ENCODE measurements at regions not wholly inside any gene's neighbourhood (a gene's known extent, or its start where the extent isn't known, plus 50 kb on each side); places are given as distances from the start of the nearest gene placed in this dataset.
"Not testable (repeated sequence)": the region's sequence is repeated elsewhere in the genome, so short reads cannot be mapped to it uniquely, and the experiment has no call there.

DNA sequence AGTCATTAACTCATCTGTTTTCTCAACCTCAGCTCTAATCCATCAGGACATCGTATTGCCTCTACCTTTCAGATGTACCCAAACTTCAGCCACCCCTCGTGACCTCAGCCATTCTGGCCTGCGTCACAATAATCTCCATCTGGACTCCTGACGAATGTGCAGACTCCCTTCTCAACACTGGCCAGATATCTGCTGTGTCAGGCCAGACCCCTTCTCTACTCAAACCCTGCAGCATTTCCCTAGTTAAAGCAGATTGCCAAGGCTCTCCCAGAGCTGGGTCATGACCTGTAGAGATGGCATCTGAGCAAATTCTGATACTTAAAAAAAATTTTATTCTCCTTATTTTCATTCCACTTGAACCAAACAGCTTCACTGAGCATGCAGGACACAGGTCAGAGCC lies 69.5 kb upstream of the TMEM18 start:
- H3K9me2 ChIP-seq (replicated peaks; ENCODE audit: insufficient read depth): no peaks in the 10 kb centered on the region
- DNase-seq (ENCODE audit: low spot score): no peak
- H3K4me2 ChIP-seq: no peak overlapping the region
- no peaks in the 10 kb centered on the region for H3K27me3 ChIP-seq
- no peak overlapping the region for H3K4me3 ChIP-seq
- no peak overlapping the region for H2AFZ ChIP-seq
- H3K27ac ChIP-seq: no peak overlapping the region
- WGBS (ENCODE audit: low lambda C conversion rate, missing lambda C conversion rate): 55% methylated on average over 4 of the region's 4 CpGs
- TF ChIP-seq CTCF (IDR thresholded peaks at IDR 0.05; ENCODE audit: poor library complexity) (no peak), EZH2 (IDR thresholded peaks at IDR 0.05; ENCODE audit: borderline replicate concordance) (no peak), EZH2phosphoT487 (IDR thresholded peaks at IDR 0.05; ENCODE audit: low read depth, severe bottlenecking, unreplicated experiment) (no peak)
- H4K20me1 ChIP-seq (ENCODE audit: insufficient read depth, poor library complexity, severe bottlenecking): no peaks in the 10 kb centered on the region
- no peaks in the 10 kb centered on the region for H3K36me3 ChIP-seq (replicated peaks; ENCODE audit: insufficient read depth, low read depth)
- no peaks in the 10 kb centered on the region for H3K79me2 ChIP-seq
- no peaks in the 10 kb centered on the region for H3K9me3 ChIP-seq (ENCODE audit: low read depth)
- peaks cover 2% of the 10 kb centered on the region for H3K4me1 ChIP-seq (ENCODE audit: insufficient read depth)

DNA sequence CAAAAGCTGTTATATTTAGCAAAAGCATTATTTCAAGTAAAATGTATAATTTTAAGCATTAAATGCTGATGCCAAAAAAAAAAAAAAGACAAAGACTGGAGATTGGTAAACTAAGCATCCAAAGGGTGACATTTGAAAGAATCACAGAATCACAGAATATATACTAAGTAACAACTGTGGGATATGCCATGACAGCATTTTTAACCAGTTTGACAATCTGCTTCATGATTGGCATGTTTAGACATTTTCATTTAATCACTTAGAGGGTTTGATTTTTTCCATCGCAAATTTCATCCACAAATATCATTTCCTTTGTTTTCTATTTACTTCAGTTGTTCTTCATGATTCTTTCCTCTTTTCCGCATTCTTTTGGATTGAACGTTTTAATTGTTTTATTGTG lies 66.9 kb upstream of the TMEM18 start:
- no peak for DNase-seq (ENCODE audit: low spot score)
- Histone ChIP-seq H3K27me3 (no peaks in the 10 kb centered on the region), H3K36me3 (replicated peaks; ENCODE audit: insufficient read depth, low read depth) (no peaks in the 10 kb centered on the region), H4K20me1 (ENCODE audit: insufficient read depth, poor library complexity, severe bottlenecking) (no peaks in the 10 kb centered on the region), H3K79me2 (no peaks in the 10 kb centered on the region), H3K4me1 (ENCODE audit: insufficient read depth) (peaks cover 11% of the 10 kb centered on the region), H3K9me3 (ENCODE audit: low read depth) (no peaks in the 10 kb centered on the region), H3K4me2 (no peak overlapping the region), H2AFZ (no peak overlapping the region), H3K4me3 (no peak overlapping the region), H3K27ac (no peak overlapping the region), H3K9me2 (replicated peaks; ENCODE audit: insufficient read depth) (no peaks in the 10 kb centered on the region)
- 80% methylated on average over 3 of the region's 3 CpGs for WGBS (ENCODE audit: low lambda C conversion rate, missing lambda C conversion rate)
- TF ChIP-seq EZH2phosphoT487 (IDR thresholded peaks at IDR 0.05; ENCODE audit: low read depth, severe bottlenecking, unreplicated experiment) (no peak), EZH2 (IDR thresholded peaks at IDR 0.05; ENCODE audit: borderline replicate concordance) (no peak), CTCF (IDR thresholded peaks at IDR 0.05; ENCODE audit: poor library complexity) (no peak)

- Histone ChIP-seq H2AFZ (no peak overlapping the region), H3K9me2 (replicated peaks; ENCODE audit: insufficient read depth) (no peaks in the 10 kb centered on the region), H3K4me1 (ENCODE audit: insufficient read depth) (peaks cover 11% of the 10 kb centered on the region), H4K20me1 (ENCODE audit: insufficient read depth, poor library complexity, severe bottlenecking) (no peaks in the 10 kb centered on the region), H3K79me2 (no peaks in the 10 kb centered on the region), H3K4me3 (no peak overlapping the region), H3K27ac (no peak overlapping the region), H3K9me3 (ENCODE audit: low read depth) (no peaks in the 10 kb centered on the region), H3K27me3 (no peaks in the 10 kb centered on the region), H3K4me2 (peak overlapping the region; percentile 90), H3K36me3 (replicated peaks; ENCODE audit: insufficient read depth, low read depth) (no peaks in the 10 kb centered on the region)
- DNase-seq (ENCODE audit: low spot score): no peak
- 89% methylated on average over 9 of the region's 9 CpGs for WGBS (ENCODE audit: low lambda C conversion rate, missing lambda C conversion rate)
- no peak for TF ChIP-seq EZH2 (IDR thresholded peaks at IDR 0.05; ENCODE audit: borderline replicate concordance)
- no peak for TF ChIP-seq EZH2phosphoT487 (IDR thresholded peaks at IDR 0.05; ENCODE audit: low read depth, severe bottlenecking, unreplicated experiment)
- no peak for TF ChIP-seq CTCF (IDR thresholded peaks at IDR 0.05; ENCODE audit: poor library complexity)
Observed at GRCh38 chr2:742221-742620, 65.0 kb upstream of the TMEM18 start.

- 19% methylated on average over 3 of the region's 3 CpGs for WGBS (ENCODE audit: low lambda C conversion rate, missing lambda C conversion rate)
- peak overlapping the region; percentile 73 for H2AFZ ChIP-seq
- DNase-seq (ENCODE audit: low spot score): no peak
- H3K79me2 ChIP-seq: no peaks in the 10 kb centered on the region
- no peaks in the 10 kb centered on the region for H3K27me3 ChIP-seq
- H3K4me3 ChIP-seq: peak overlapping the region; percentile 35
- no peaks in the 10 kb centered on the region for H3K9me3 ChIP-seq (ENCODE audit: low read depth)
- no peak for TF ChIP-seq EZH2phosphoT487 (IDR thresholded peaks at IDR 0.05; ENCODE audit: low read depth, severe bottlenecking, unreplicated experiment)
- no peak for TF ChIP-seq CTCF (IDR thresholded peaks at IDR 0.05; ENCODE audit: poor library complexity)
- TF ChIP-seq EZH2 (IDR thresholded peaks at IDR 0.05; ENCODE audit: borderline replicate concordance): no peak
- peaks cover 11% of the 10 kb centered on the region for H3K4me1 ChIP-seq (ENCODE audit: insufficient read depth)
- no peaks in the 10 kb centered on the region for H3K9me2 ChIP-seq (replicated peaks; ENCODE audit: insufficient read depth)
- H3K4me2 ChIP-seq: peak overlapping the region; percentile 90
- H4K20me1 ChIP-seq (ENCODE audit: insufficient read depth, poor library complexity, severe bottlenecking): no peaks in the 10 kb centered on the region
- peak overlapping the region; percentile 77 for H3K27ac ChIP-seq
- H3K36me3 ChIP-seq (replicated peaks; ENCODE audit: insufficient read depth, low read depth): no peaks in the 10 kb centered on the region
Observed at GRCh38 chr2:741195-741496, 63.9 kb upstream of the TMEM18 start.

GRCh38 chr2:740322-741194 lies 63.4 kb upstream of the TMEM18 start:
- not testable (repeated sequence) for H3K9me2 ChIP-seq (replicated peaks; ENCODE audit: insufficient read depth); H3K27me3 ChIP-seq; H3K79me2 ChIP-seq; H3K9me3 ChIP-seq (ENCODE audit: low read depth); H4K20me1 ChIP-seq (ENCODE audit: insufficient read depth, poor library complexity, severe bottlenecking); H3K36me3 ChIP-seq (replicated peaks; ENCODE audit: insufficient read depth, low read depth)
- peak overlapping the region; percentile 90 for H3K4me2 ChIP-seq
- peak overlapping the region; percentile 77 for H3K27ac ChIP-seq
- peak overlapping the region; percentile 35 for H3K4me3 ChIP-seq
- H3K4me1 ChIP-seq (ENCODE audit: insufficient read depth): peaks cover 16% of the 10 kb centered on the region
- peak; percentile 100 for DNase-seq (ENCODE audit: low spot score)
- 4% methylated on average over 39 of the region's 41 CpGs for WGBS (ENCODE audit: low lambda C conversion rate, missing lambda C conversion rate)
- H2AFZ ChIP-seq: peak overlapping the region; percentile 73

All from hepatocyte (in vitro differentiated cells).